Lower lobe of right lung (tissue), 2 donors: ENCODE measurements at regions not wholly inside any gene's neighbourhood (a gene's known extent, or its start where the extent isn't known, plus 50 kb on each side); places are given as distances from the start of the nearest gene placed in this dataset.

Experiments
- ATAC-seq, 2 donors: fragments of 200-7000 bp; cut with Tn5 transposase; one replicate each; pipeline ENCODE4 v1.9.1; 2020 to 2022; ENCODE audit warnings: mild to moderate bottlenecking in 2 of 2, moderate library complexity in 2 of 2
- DNase-seq: peaks from one replicate; pipeline ENCODE4 v3.0.0-alpha.2; 2020
- H3K27ac ChIP-seq: fragments of 200-600 bp; one replicate; pipeline ENCODE4 v1.8.0; 2022
- H3K27me3 ChIP-seq: fragments of 200-600 bp; one replicate; pipeline ENCODE4 v1.8.0; 2022; ENCODE audit warnings: low read depth
- H3K36me3 ChIP-seq: fragments of 200-600 bp; one replicate; pipeline ENCODE4 v1.8.0; 2022; ENCODE audit warnings: mild to moderate bottlenecking
- H3K4me1 ChIP-seq: fragments of 200-600 bp; one replicate; pipeline ENCODE4 v1.8.0; 2022
- H3K4me3 ChIP-seq: fragments of 200-600 bp; one replicate; pipeline ENCODE4 v1.8.0; 2022; ENCODE audit warnings: mild to moderate bottlenecking
- H3K9me3 ChIP-seq: fragments of 200-600 bp; one replicate; pipeline ENCODE4 v1.8.0; 2022
- intact Hi-C: fragments of 100-400 bp; cut with DNase I; formaldehyde crosslinking; loops from one replicate; pipeline ENCODE4 v1.11.0; 2022
- TF ChIP-seq, protein P1 (sequence below): fragments of 200-600 bp; IDR thresholded peaks from one replicate; pipeline ENCODE4 v1.8.0; 2022; ENCODE audit warnings: antibody characterized with exemption, mild to moderate bottlenecking
- donor health status: DM: no; HTN: yes; CAD: no; lungs with severe emphysema.

DNA sequence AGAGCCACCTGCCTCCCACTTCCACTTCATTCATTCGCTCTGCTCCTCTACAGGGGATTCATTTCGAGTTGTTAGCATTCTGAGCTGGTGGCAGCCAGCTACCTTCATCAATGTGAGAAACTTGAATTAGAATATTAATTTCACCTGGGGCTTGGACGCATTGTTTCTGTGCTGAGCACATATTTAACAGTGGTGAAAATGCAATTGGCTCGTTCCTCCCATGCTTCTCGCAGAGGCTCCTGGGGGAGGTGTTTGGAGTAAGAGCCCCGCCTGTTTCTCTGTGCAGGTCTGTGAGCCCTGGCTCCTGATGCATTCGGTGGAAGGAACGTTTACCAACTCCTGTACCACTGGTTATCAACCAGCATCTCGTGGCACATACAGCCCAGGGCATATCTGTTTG, 141.5 kb downstream of the AACS start:
- ATAC-seq (no peak), DNase-seq (no peak)
- H3K27me3 ChIP-seq, result peaks cover 5% of the 10 kb centered on the region
- H3K9me3 ChIP-seq, result no peaks in the 10 kb centered on the region
- TF ChIP-seq, protein P1, sequence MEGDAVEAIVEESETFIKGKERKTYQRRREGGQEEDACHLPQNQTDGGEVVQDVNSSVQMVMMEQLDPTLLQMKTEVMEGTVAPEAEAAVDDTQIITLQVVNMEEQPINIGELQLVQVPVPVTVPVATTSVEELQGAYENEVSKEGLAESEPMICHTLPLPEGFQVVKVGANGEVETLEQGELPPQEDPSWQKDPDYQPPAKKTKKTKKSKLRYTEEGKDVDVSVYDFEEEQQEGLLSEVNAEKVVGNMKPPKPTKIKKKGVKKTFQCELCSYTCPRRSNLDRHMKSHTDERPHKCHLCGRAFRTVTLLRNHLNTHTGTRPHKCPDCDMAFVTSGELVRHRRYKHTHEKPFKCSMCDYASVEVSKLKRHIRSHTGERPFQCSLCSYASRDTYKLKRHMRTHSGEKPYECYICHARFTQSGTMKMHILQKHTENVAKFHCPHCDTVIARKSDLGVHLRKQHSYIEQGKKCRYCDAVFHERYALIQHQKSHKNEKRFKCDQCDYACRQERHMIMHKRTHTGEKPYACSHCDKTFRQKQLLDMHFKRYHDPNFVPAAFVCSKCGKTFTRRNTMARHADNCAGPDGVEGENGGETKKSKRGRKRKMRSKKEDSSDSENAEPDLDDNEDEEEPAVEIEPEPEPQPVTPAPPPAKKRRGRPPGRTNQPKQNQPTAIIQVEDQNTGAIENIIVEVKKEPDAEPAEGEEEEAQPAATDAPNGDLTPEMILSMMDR, result no peak
- H3K36me3 ChIP-seq, result no peaks in the 10 kb centered on the region
- H3K4me1 ChIP-seq, result no peaks in the 10 kb centered on the region
- H3K27ac ChIP-seq, result no peak overlapping the region
- intact Hi-C loops, result no loop called here
- no peak overlapping the region for H3K4me3 ChIP-seq

DNA sequence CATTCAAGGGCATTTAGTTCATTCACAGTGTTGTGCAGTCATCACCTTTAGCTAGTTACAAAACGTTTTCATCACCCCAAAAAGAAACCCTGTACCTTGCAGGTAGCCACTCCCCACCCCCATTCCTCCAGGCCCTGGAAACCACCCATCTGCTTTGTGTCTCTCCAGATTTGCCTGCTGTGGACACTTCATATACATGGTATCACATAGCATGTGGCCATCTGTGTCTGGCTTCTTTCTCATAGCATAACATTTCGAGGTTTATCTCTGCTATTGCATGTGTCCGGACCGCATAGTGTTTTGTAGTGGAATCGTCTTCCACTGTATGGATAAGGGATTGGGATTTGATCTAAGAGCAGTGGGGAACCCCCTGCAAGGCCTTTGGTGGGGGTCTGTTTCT, 143.1 kb downstream of the AACS start:
- intact Hi-C loops, result no loop called here
- Histone ChIP-seq H3K4me3 (no peak overlapping the region), H3K36me3 (no peaks in the 10 kb centered on the region), H3K4me1 (no peaks in the 10 kb centered on the region), H3K9me3 (no peaks in the 10 kb centered on the region), H3K27ac (no peak overlapping the region), H3K27me3 (peaks cover 5% of the 10 kb centered on the region)
- DNase-seq (no peak), ATAC-seq (no peak)
- TF ChIP-seq, protein P1, result no peak

DNA sequence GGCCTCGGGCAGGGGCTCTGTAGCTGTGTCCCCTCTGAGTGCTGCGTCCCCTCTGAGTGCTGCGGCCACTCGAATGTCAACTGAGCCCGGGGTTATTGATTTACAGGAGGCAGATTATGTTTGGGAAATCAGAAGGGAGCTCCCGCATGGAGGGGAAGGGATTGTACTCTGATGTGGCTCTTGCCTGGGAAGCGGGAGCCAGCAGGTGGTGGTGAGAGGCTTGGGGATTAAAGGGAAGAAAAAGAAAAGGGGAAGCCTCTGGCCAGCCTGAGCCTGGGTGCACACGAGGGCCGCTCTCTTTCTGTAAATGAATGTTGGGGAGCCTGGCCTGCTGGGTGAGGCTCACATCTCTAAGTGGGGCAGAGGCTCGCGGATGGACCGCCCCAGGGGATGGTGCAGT, 143.7 kb downstream of the AACS start:
- TF ChIP-seq, protein P1, result no peak
- H3K9me3 ChIP-seq, result no peaks in the 10 kb centered on the region
- H3K36me3 ChIP-seq, result no peaks in the 10 kb centered on the region
- DNase-seq (no peak), ATAC-seq (no peak)
- intact Hi-C loops, result no loop called here
- H3K27ac ChIP-seq, result no peak overlapping the region
- H3K4me1 ChIP-seq, result no peaks in the 10 kb centered on the region
- no peak overlapping the region for H3K4me3 ChIP-seq
- H3K27me3 ChIP-seq, result peaks cover 5% of the 10 kb centered on the region

DNA sequence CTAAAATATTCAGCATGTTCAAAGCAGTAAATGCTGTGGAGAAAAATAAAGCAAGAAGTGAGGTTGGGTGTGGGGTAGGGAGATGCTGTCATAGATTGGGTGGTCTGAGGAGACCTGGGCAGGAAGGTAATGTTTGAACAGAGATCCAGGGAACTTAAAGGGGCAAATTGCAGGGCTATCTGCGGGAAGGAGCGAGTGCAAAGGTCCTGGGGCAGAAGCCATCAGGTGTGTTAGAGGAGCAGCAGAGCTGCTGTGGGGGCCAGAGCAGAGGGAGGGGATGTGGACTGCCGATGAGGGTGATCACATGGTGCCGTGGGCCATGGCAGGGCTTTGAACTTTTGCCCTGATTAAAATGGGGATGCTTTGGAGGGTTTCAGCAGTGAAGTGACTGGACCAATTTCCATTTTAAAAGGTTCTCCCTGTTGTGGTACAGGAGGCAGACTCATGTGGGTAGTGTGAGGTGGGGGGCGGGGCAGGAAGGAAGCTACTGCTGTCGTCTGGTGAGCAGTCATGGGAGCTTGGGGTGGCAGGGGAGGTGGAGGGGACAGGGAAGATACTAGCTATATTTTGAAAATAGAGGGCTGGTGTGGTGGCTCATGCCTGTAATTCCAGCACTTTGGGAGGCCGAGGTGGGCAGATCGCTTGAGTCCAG, 145.0 kb downstream of the AACS start:
- no peaks in the 10 kb centered on the region for H3K36me3 ChIP-seq
- H3K4me1 ChIP-seq, result no peaks in the 10 kb centered on the region
- H3K9me3 ChIP-seq, result no peaks in the 10 kb centered on the region
- peaks cover 5% of the 10 kb centered on the region for H3K27me3 ChIP-seq
- no peak for DNase-seq
- H3K4me3 ChIP-seq, result no peak overlapping the region
- TF ChIP-seq, protein P1, result no peak
- ATAC-seq, result no peak
- intact Hi-C loops, result no loop called here
- no peak overlapping the region for H3K27ac ChIP-seq

DNA sequence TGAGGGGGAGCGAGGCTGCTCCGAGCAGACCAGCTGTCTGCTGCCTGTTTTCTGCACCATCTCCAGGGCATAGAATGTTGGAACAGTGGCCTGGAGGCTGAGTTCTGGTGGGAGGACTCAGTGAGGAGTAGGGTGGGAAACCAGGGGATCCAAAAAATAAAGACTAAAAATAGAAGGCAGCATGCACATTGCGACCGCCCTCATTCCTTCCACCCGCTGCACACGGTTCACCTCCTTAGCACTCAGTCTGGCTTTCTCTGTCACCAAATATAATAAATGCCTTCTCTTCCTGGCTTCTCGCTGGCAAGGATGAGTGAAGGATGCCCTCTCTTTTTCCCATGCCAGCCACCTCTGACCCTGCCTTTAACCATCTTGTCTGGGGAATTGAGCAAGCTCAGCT, 146.2 kb downstream of the AACS start:
- intact Hi-C loops, result no loop called here
- H3K9me3 ChIP-seq, result no peaks in the 10 kb centered on the region
- TF ChIP-seq, protein P1, result no peak
- H3K36me3 ChIP-seq, result no peaks in the 10 kb centered on the region
- H3K4me3 ChIP-seq, result no peak overlapping the region
- H3K27ac ChIP-seq, result no peak overlapping the region
- peaks cover 5% of the 10 kb centered on the region for H3K27me3 ChIP-seq
- DNase-seq, result no peak
- no peaks in the 10 kb centered on the region for H3K4me1 ChIP-seq
- ATAC-seq, result no peak
